SK-N-SH (cell line): ENCODE measurements at regions not wholly inside any gene's neighbourhood (a gene's known extent, or its start where the extent isn't known, plus 50 kb on each side); places are given as distances from the start of the nearest gene placed in this dataset.

Source experiments
- CTCF ChIA-PET: fragments of 300-600, 350-600 bp; formaldehyde crosslinking; extraction: SDS; loops from one replicate; lab custom pipeline; 2021; lab: Yijun Ruan, JAX
- POLR2A ChIA-PET: fragments of 350-600 bp; sonication (Branson Sonifier 250); formaldehyde crosslinking; extraction: SDS; loops from one replicate; lab custom pipeline; 2020; ENCODE audit warnings: antibody characterized with exemption, inconsistent platforms; lab: Yijun Ruan, JAX
- DNase-seq: peaks from one replicate; pipeline ENCODE4 v3.0.0; 2012
- H2AFZ ChIP-seq: fragments of 200-600 bp; sonication (generic); 2 replicates; pipeline ENCODE4 v1.8.1; 2016; ENCODE audit warnings: antibody characterized with exemption, mild to moderate bottlenecking, low read depth
- H3F3A ChIP-seq: fragments of 200-600 bp; sonication (generic); replicated peaks from 2 replicates; pipeline ENCODE3; 2016; ENCODE audit warnings: antibody characterized with exemption, mild to moderate bottlenecking; ENCODE audit not compliant: insufficient read depth
- H3K27ac ChIP-seq, 2 experiments: fragments of 200-500 bp in 1 of 2; fragments of 200-600 bp in 1 of 2; sonication (Bioruptor generic) in 1 of 2; sonication (generic), shearing (Covaris generic) in 1 of 2; 2 replicates each; pipeline versions ENCODE4 v1.5.1 to v1.6.1; 2014 to 2016; ENCODE audit warnings: low read depth in 2 of 2, inconsistent platforms in 1 of 2, low read length in 1 of 2, mild to moderate bottlenecking in 1 of 2, mixed read lengths in 1 of 2
- H3K27me3 ChIP-seq: fragments of 200-600 bp; sonication (generic), shearing (Covaris generic); 2 replicates; pipeline ENCODE4 v1.6.1; 2016; ENCODE audit warnings: mixed run types; ENCODE audit not compliant: insufficient read depth
- H3K36me3 ChIP-seq, 2 experiments: fragments of 200-500 bp in 1 of 2; fragments of 200-600 bp in 1 of 2; sonication (Bioruptor generic) in 1 of 2; sonication (generic) in 1 of 2; replicated peaks in 1 of 2; 2 replicates each; pipeline versions ENCODE3 to v1.5.1; 2014 to 2016; ENCODE audit warnings: low read length in 1 of 2, mild to moderate bottlenecking in 1 of 2; ENCODE audit not compliant: insufficient read depth in 2 of 2, control insufficient read depth in 1 of 2
- H3K4me1 ChIP-seq, 2 experiments: fragments of 200-500 bp in 1 of 2; fragments of 200-600 bp in 1 of 2; sonication (Bioruptor generic) in 1 of 2; sonication (generic), shearing (Covaris generic) in 1 of 2; 2 replicates each; pipeline versions ENCODE4 v1.5.1 to v1.6.1; 2014 to 2016; ENCODE audit warnings: low read depth in 1 of 2, low read length in 1 of 2, mixed run types in 1 of 2; ENCODE audit not compliant: insufficient read depth in 2 of 2, control insufficient read depth in 1 of 2
- H3K4me2 ChIP-seq: fragments of 200-600 bp; sonication (generic), shearing (Covaris generic); 2 replicates; pipeline ENCODE4 v1.6.1; 2017; ENCODE audit warnings: mixed run types
- H3K4me3 ChIP-seq, 2 experiments: fragments of 200-500 bp in 1 of 2; fragments of 200-600 bp in 1 of 2; sonication (Bioruptor generic) in 1 of 2; sonication (generic), shearing (Covaris generic) in 1 of 2; 2 replicates each; pipeline versions ENCODE4 v1.5.1 to v1.8.1; 2014 to 2016; ENCODE audit warnings: low read depth in 2 of 2, inconsistent platforms in 1 of 2, low read length in 1 of 2, mild to moderate bottlenecking in 1 of 2, mixed read lengths in 1 of 2, moderate library complexity in 1 of 2
- H3K79me2 ChIP-seq: fragments of 200-600 bp; sonication (generic); 2 replicates; pipeline ENCODE4 v1.8.1; 2017; ENCODE audit warnings: mild to moderate bottlenecking; ENCODE audit not compliant: insufficient read depth
- H3K9ac ChIP-seq: fragments of 200-600 bp; sonication (generic); 2 replicates; pipeline ENCODE4 v1.6.1; 2017; ENCODE audit warnings: mixed run types
- H3K9me2 ChIP-seq: fragments of 200-600 bp; sonication (generic); 2 replicates; pipeline ENCODE4 v1.6.1; 2017; ENCODE audit warnings: mixed run types
- H3K9me3 ChIP-seq: fragments of 200-600 bp; sonication (generic); 2 replicates; pipeline ENCODE4 v1.6.1; 2017; ENCODE audit warnings: mixed run types, mild to moderate bottlenecking, moderate library complexity
- H4K20me1 ChIP-seq: fragments of 200-600 bp; sonication (generic); 2 replicates; pipeline ENCODE4 v1.6.1; 2017; ENCODE audit warnings: mild to moderate bottlenecking, mixed run types; ENCODE audit not compliant: insufficient read depth
- CHD2 ChIP-seq: fragments of 150-350 bp; IDR thresholded peaks from 2 replicates; pipeline ENCODE4 v1.6.1; 2018; ENCODE audit warnings: low read length; ENCODE audit not compliant: partially characterized antibody
- EZH2phosphoT487 ChIP-seq: fragments of 200-600 bp; sonication (generic); IDR thresholded peaks from 2 replicates; pipeline ENCODE4 v1.6.1; 2017; ENCODE audit warnings: low read depth, mixed run types, mild to moderate bottlenecking, antibody characterized with exemption, moderate library complexity, borderline replicate concordance
- GATA2 ChIP-seq: sonication (generic); formaldehyde crosslinking; IDR thresholded peaks from 2 replicates; pipeline ENCODE4 v1.5.0; 2020; ENCODE audit warnings: mild to moderate bottlenecking, missing genetic modification reagents
- NFIC ChIP-seq: IDR thresholded peaks from 2 replicates; pipeline ENCODE4 v1.4.0; 2012; ENCODE audit warnings: borderline replicate concordance
- NRF1 ChIP-seq: IDR thresholded peaks from 2 replicates; pipeline ENCODE4 v1.6.1; 2012; ENCODE audit warnings: low read depth, mild to moderate bottlenecking, low read length
- RFX5 ChIP-seq: IDR thresholded peaks from 2 replicates; pipeline ENCODE4 v1.6.1; 2012; ENCODE audit warnings: mild to moderate bottlenecking, improper control_type of control experiment, low read length
- SIN3A ChIP-seq: IDR thresholded peaks from 2 replicates; pipeline ENCODE4 v1.6.1; 2012; ENCODE audit warnings: low read depth, mild to moderate bottlenecking, low read length, moderate library complexity, borderline replicate concordance
- TCF12 ChIP-seq: IDR thresholded peaks from 2 replicates; pipeline ENCODE4 v1.4.0; 2012
- WGBS: methylation state at CpG from one replicate; pipeline ENCODE4 v1.1.6; 2017; ENCODE audit warnings: low lambda C conversion rate; 5-methylcytosine and 5-hydroxymethylcytosine counted together
- TF ChIP-seq, protein P1 (sequence below): IDR thresholded peaks from 2 replicates; pipeline ENCODE4 v1.4.0; 2012; ENCODE audit warnings: low read depth, borderline replicate concordance
- TF ChIP-seq, protein P2 (sequence below): IDR thresholded peaks from 2 replicates; pipeline ENCODE4 v1.6.1; 2012; ENCODE audit warnings: mild to moderate bottlenecking, low read depth, low read length, moderate library complexity
- TF ChIP-seq, protein P3 (sequence below): IDR thresholded peaks from 2 replicates; pipeline ENCODE4 v1.4.0; 2012; ENCODE audit warnings: low read depth, borderline replicate concordance
- TF ChIP-seq, protein P4 (sequence below): IDR thresholded peaks from 2 replicates; pipeline ENCODE4 v1.4.0; 2012; ENCODE audit warnings: low read depth

DNA sequence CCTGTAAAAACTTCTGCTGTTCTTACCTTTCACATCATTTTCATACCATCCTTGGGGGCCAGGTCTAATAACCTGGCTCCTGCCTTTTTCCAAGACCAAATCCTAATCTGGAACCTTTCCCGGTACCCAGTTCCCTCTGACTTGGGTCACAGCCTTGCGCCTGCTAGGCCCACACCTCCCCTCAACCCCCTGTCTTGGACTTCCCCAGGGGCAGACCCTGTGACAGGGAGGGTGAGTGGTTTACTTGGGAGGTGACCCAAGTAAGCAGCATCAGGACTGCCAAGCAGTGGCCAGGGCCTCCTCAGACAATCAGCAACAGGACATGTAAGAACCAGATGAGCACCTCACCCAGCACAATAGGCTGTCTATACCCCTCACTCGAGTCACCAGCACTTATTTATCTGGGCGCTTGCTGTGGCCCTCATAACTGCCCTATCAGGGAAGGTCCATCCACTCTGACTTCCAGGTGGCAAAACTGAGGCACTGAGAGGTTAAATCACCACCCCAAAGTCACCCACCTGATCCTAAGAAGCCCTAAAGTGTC is 124.7 kb downstream of the MATN1 start:
- 40% methylated on average over 3 of the region's 4 CpGs for WGBS
- POLR2A ChIA-PET = no interaction called here
- H3K4me2 ChIP-seq = no peak overlapping the region

More for the DNA sequence above, 124.7 kb downstream of the MATN1 start:
- Histone ChIP-seq H3K4me1 (peaks cover 0 to 6% of the 10 kb centered on the region in 2 experiments; a peak in 1 of 4 replicates), H3K79me2 (no peaks in the 10 kb centered on the region), H2AFZ (no peak overlapping the region), H3K27ac (no peak overlapping the region), H3K4me3 (no peak overlapping the region), H3K9me2 (no peaks in the 10 kb centered on the region), H3K9ac (no peak overlapping the region), H4K20me1 (no peaks in the 10 kb centered on the region), H3K27me3 (no peaks in the 10 kb centered on the region), H3F3A (no peaks in the 10 kb centered on the region), H3K36me3 (no peaks in the 10 kb centered on the region), H3K9me3 (no peaks in the 10 kb centered on the region)
- DNase-seq = no peak
- CTCF ChIA-PET = no interaction called here
- TF ChIP-seq EZH2phosphoT487 = no peak
- TF ChIP-seq, protein P1, sequence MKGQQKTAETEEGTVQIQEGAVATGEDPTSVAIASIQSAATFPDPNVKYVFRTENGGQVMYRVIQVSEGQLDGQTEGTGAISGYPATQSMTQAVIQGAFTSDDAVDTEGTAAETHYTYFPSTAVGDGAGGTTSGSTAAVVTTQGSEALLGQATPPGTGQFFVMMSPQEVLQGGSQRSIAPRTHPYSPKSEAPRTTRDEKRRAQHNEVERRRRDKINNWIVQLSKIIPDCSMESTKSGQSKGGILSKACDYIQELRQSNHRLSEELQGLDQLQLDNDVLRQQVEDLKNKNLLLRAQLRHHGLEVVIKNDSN = no peak
- no peak for TF ChIP-seq RFX5
- no peak for TF ChIP-seq SIN3A
- TF ChIP-seq NRF1 = no peak
- no peak for TF ChIP-seq NFIC
- TF ChIP-seq, protein P2, sequence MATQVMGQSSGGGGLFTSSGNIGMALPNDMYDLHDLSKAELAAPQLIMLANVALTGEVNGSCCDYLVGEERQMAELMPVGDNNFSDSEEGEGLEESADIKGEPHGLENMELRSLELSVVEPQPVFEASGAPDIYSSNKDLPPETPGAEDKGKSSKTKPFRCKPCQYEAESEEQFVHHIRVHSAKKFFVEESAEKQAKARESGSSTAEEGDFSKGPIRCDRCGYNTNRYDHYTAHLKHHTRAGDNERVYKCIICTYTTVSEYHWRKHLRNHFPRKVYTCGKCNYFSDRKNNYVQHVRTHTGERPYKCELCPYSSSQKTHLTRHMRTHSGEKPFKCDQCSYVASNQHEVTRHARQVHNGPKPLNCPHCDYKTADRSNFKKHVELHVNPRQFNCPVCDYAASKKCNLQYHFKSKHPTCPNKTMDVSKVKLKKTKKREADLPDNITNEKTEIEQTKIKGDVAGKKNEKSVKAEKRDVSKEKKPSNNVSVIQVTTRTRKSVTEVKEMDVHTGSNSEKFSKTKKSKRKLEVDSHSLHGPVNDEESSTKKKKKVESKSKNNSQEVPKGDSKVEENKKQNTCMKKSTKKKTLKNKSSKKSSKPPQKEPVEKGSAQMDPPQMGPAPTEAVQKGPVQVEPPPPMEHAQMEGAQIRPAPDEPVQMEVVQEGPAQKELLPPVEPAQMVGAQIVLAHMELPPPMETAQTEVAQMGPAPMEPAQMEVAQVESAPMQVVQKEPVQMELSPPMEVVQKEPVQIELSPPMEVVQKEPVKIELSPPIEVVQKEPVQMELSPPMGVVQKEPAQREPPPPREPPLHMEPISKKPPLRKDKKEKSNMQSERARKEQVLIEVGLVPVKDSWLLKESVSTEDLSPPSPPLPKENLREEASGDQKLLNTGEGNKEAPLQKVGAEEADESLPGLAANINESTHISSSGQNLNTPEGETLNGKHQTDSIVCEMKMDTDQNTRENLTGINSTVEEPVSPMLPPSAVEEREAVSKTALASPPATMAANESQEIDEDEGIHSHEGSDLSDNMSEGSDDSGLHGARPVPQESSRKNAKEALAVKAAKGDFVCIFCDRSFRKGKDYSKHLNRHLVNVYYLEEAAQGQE = no peak
- TF ChIP-seq GATA2 (CRISPR knock-in tag) = no peak
- TF ChIP-seq, protein P3, sequence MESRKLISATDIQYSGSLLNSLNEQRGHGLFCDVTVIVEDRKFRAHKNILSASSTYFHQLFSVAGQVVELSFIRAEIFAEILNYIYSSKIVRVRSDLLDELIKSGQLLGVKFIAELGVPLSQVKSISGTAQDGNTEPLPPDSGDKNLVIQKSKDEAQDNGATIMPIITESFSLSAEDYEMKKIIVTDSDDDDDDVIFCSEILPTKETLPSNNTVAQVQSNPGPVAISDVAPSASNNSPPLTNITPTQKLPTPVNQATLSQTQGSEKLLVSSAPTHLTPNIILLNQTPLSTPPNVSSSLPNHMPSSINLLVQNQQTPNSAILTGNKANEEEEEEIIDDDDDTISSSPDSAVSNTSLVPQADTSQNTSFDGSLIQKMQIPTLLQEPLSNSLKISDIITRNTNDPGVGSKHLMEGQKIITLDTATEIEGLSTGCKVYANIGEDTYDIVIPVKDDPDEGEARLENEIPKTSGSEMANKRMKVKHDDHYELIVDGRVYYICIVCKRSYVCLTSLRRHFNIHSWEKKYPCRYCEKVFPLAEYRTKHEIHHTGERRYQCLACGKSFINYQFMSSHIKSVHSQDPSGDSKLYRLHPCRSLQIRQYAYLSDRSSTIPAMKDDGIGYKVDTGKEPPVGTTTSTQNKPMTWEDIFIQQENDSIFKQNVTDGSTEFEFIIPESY = no peak
- TF ChIP-seq CHD2 = no peak
- TF ChIP-seq, protein P4, sequence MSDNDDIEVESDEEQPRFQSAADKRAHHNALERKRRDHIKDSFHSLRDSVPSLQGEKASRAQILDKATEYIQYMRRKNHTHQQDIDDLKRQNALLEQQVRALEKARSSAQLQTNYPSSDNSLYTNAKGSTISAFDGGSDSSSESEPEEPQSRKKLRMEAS = no peak
- TF ChIP-seq TCF12 = no peak
